HL-60 (cell line): ENCODE measurements at regions not wholly inside any gene's neighbourhood (a gene's known extent, or its start where the extent isn't known, plus 50 kb on each side); places are given as distances from the start of the nearest gene placed in this dataset.

Experiments
- DNase-seq, 2 experiments: peaks; one replicate each; pipeline ENCODE4 v3.0.0-alpha.2; 2010 to 2020; ENCODE audit warnings: low read depth in 1 of 2, low spot score in 1 of 2
- H3K27ac ChIP-seq: fragments of 250-450 bp; sonication (Bioruptor Pico); replicated peaks from 2 replicates; pipeline ENCODE4 v1.5.1; 2020; ENCODE audit warnings: mild to moderate bottlenecking, moderate library complexity
- H3K27me3 ChIP-seq: fragments of 250-450 bp; sonication (Bioruptor Pico); 2 replicates; pipeline ENCODE4 v1.5.1; 2021; ENCODE audit warnings: mild to moderate bottlenecking, moderate library complexity; ENCODE audit not compliant: insufficient read depth, poor library complexity, severe bottlenecking
- H3K4me3 ChIP-seq: replicated peaks from 2 replicates; pipeline ENCODE4 v1.5.1; 2011; ENCODE audit warnings: mild to moderate bottlenecking, control low read depth, low read length; ENCODE audit not compliant: insufficient read depth
- CTCF ChIP-seq: IDR thresholded peaks from one replicate; pipeline ENCODE4 v1.5.1; 2011; ENCODE audit warnings: low read length, control low read depth, inconsistent platforms; ENCODE audit not compliant: insufficient read depth
- GABPA ChIP-seq: IDR thresholded peaks from 2 replicates; pipeline ENCODE4 v1.6.1; 2012; ENCODE audit warnings: low read depth
- POLR2AphosphoS5 ChIP-seq: IDR thresholded peaks from 2 replicates; pipeline ENCODE4 v1.6.1; 2012; ENCODE audit warnings: low read depth
- SPI1 ChIP-seq: IDR thresholded peaks from 2 replicates; pipeline ENCODE4 v1.6.1; 2012; ENCODE audit warnings: low read depth, mild to moderate bottlenecking, borderline replicate concordance
- TF ChIP-seq, protein P1 (sequence below): IDR thresholded peaks from 2 replicates; pipeline ENCODE4 v1.6.1; 2012; ENCODE audit warnings: low read depth; ENCODE audit not compliant: insufficient replicate concordance

DNA sequence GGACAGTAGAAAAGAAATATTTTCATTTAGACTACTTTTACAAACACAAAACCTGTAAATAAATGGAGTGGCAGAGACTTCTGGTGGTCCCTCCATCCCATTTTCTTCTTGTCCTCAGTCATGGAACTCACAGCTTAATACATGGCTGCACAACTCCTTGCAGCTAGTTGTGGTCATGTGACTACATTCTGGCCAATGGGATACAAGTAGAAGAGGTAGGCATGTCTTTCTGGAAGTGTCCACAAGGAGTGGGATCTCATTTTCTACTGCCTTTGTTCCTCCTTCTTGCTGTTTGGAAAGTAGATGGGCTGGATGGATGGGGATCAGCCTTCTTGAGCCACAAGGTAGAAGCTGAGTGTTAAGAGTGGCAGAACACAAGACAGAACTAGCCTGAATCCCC is 555.8 kb downstream of the SATB2 start:
- DNase-seq = no peak
- H3K27me3 ChIP-seq = no peaks in the 10 kb centered on the region
- TF ChIP-seq, protein P1, sequence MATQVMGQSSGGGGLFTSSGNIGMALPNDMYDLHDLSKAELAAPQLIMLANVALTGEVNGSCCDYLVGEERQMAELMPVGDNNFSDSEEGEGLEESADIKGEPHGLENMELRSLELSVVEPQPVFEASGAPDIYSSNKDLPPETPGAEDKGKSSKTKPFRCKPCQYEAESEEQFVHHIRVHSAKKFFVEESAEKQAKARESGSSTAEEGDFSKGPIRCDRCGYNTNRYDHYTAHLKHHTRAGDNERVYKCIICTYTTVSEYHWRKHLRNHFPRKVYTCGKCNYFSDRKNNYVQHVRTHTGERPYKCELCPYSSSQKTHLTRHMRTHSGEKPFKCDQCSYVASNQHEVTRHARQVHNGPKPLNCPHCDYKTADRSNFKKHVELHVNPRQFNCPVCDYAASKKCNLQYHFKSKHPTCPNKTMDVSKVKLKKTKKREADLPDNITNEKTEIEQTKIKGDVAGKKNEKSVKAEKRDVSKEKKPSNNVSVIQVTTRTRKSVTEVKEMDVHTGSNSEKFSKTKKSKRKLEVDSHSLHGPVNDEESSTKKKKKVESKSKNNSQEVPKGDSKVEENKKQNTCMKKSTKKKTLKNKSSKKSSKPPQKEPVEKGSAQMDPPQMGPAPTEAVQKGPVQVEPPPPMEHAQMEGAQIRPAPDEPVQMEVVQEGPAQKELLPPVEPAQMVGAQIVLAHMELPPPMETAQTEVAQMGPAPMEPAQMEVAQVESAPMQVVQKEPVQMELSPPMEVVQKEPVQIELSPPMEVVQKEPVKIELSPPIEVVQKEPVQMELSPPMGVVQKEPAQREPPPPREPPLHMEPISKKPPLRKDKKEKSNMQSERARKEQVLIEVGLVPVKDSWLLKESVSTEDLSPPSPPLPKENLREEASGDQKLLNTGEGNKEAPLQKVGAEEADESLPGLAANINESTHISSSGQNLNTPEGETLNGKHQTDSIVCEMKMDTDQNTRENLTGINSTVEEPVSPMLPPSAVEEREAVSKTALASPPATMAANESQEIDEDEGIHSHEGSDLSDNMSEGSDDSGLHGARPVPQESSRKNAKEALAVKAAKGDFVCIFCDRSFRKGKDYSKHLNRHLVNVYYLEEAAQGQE = no peak
- TF ChIP-seq GABPA (no peak), POLR2AphosphoS5 (no peak), SPI1 (no peak), CTCF (no peak)
- H3K4me3 ChIP-seq = no peak overlapping the region
- H3K27ac ChIP-seq = no peak overlapping the region

GRCh38 chr2:198900141-198900540 is 557.6 kb downstream of the SATB2 start:
- Histone ChIP-seq H3K27ac (no peak overlapping the region), H3K27me3 (no peaks in the 10 kb centered on the region), H3K4me3 (no peak overlapping the region)
- no peak for DNase-seq
- TF ChIP-seq CTCF (no peak), POLR2AphosphoS5 (no peak)

DNA sequence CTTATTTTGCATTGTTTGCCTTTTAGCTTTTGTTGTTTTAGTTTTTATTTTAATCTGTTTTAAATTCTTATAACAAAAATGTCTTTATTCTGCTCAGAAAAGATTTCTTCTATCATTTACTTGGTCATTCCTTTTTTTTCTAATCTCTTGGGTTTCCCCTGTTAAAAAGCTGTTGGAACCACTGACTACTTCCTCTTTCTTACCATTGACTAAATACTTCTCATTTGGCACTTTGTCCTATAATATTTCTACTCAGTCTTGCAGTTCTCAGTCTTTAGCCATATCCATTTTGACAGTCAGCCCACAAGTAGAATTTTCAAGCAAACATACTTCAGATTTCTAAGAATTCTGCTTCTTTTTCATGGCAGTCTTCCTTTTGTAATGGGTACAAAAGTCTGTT is 567.2 kb downstream of the SATB2 start:
- TF ChIP-seq SPI1 = peak; percentile 19; the same call in 1 of the 2 replicates
- TF ChIP-seq CTCF = no peak
- no peak overlapping the region for H3K4me3 ChIP-seq
- H3K27ac ChIP-seq = no peak overlapping the region
- DNase-seq = no peak
- no peaks in the 10 kb centered on the region for H3K27me3 ChIP-seq

GRCh38 chr2:198883604-198884003 is 574.1 kb downstream of the SATB2 start:
- no peak overlapping the region for H3K4me3 ChIP-seq
- DNase-seq = no peak
- H3K27ac ChIP-seq = no peak overlapping the region
- no peaks in the 10 kb centered on the region for H3K27me3 ChIP-seq
- TF ChIP-seq SPI1 (no peak), CTCF (no peak), POLR2AphosphoS5 (no peak), GABPA (no peak)
- TF ChIP-seq, protein P1 = no peak
